ENCODE measurements at regions not wholly inside any gene's neighbourhood (a gene's known extent, or its start where the extent isn't known, plus 50 kb on each side); places are given as distances from the start of the nearest gene placed in this dataset.

DNA sequence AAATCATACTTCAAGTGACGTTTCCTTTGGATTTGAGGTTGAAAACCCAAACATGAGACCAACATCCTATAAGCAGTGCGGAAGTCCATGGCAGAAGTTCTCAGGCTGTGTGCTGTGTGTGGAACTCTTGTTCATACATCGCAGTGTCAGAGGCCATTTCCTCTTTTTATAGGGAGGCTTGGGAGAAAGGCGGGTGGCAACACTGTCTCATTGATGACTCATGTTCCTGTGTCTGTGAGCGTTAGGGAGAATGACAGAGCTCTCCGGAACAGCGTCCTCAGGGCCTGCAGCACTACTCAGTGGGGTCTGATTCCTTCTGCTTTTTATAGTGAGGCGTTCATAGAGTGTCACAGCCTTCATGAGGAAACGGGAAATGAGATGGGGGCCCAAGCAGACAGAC is 98.8 kb upstream of the BASP1 start:
- no peak for TF ChIP-seq CEBPB (IDR thresholded peaks at IDR 0.05; ENCODE audit: low read depth)
- TF ChIP-seq POLR2AphosphoS5 (IDR thresholded peaks at IDR 0.05; ENCODE audit: low read depth, low read length), result peak; percentile 24; the same call in 1 of the 2 replicates
- TF ChIP-seq ZNF274 (IDR thresholded peaks at IDR 0.05; ENCODE audit: low read depth, low read length), result no peak
